ENCODE measurements at regions not wholly inside any gene's neighbourhood (a gene's known extent, or its start where the extent isn't known, plus 50 kb on each side); places are given as distances from the start of the nearest gene placed in this dataset.

- DNase-seq, result no peak
- no peaks in the 10 kb centered on the region for H3K36me3 Mint-ChIP-seq (ENCODE audit: low read depth)
- H3K9me3 Mint-ChIP-seq, result no peaks in the 10 kb centered on the region
- no peak overlapping the region for H3K27ac Mint-ChIP-seq
- no peak overlapping the region for H3K4me3 Mint-ChIP-seq
- H3K27me3 Mint-ChIP-seq, result peaks cover 3% of the 10 kb centered on the region
- H3K4me1 Mint-ChIP-seq, result no peaks in the 10 kb centered on the region
- POLR2A ChIA-PET, result no interaction called here
- CTCF ChIA-PET, result no interaction called here
Observed at GRCh38 chr22:27028093-27028492, 370.7 kb downstream of the MIAT start.

GRCh38 chr22:27029584-27030130 lies 372.3 kb downstream of the MIAT start:
- H3K36me3 Mint-ChIP-seq (ENCODE audit: low read depth), result no peaks in the 10 kb centered on the region
- H3K4me3 Mint-ChIP-seq, result no peak overlapping the region
- H3K4me1 Mint-ChIP-seq, result no peaks in the 10 kb centered on the region
- no peaks in the 10 kb centered on the region for H3K9me3 Mint-ChIP-seq
- ChIA-PET POLR2A (interaction anchor here (0.7 kb wide), 1 partner anchor 51 kb away, joined by 4 read pairs; no protein-coding TSS in a partner anchor), CTCF (no interaction called here)
- H3K27ac Mint-ChIP-seq, result no peak overlapping the region
- peaks cover 3% of the 10 kb centered on the region for H3K27me3 Mint-ChIP-seq
- DNase-seq, result no peak

GRCh38 chr22:27032091-27032761 lies 374.8 kb downstream of the MIAT start:
- DNase-seq, result no peak
- ChIA-PET CTCF (no interaction called here), POLR2A (no interaction called here)
- H3K4me1 Mint-ChIP-seq, result no peaks in the 10 kb centered on the region
- H3K27ac Mint-ChIP-seq, result no peak overlapping the region
- no peaks in the 10 kb centered on the region for H3K9me3 Mint-ChIP-seq
- H3K36me3 Mint-ChIP-seq (ENCODE audit: low read depth), result no peaks in the 10 kb centered on the region
- no peak overlapping the region for H3K4me3 Mint-ChIP-seq
- H3K27me3 Mint-ChIP-seq, result no peaks in the 10 kb centered on the region

- Mint-ChIP-seq H3K9me3 (no peaks in the 10 kb centered on the region), H3K27ac (no peak overlapping the region), H3K36me3 (ENCODE audit: low read depth) (no peaks in the 10 kb centered on the region), H3K4me1 (no peaks in the 10 kb centered on the region), H3K4me3 (no peak overlapping the region), H3K27me3 (no peaks in the 10 kb centered on the region)
- CTCF ChIA-PET, result no interaction called here
- DNase-seq, result no peak
- POLR2A ChIA-PET, result no interaction called here
Observed at GRCh38 chr22:27041745-27042310, 384.4 kb downstream of the MIAT start.

- CTCF ChIA-PET, result no interaction called here
Observed at GRCh38 chr22:27043262-27043661, 385.9 kb downstream of the MIAT start.

GRCh38 chr22:27045103-27045947 lies 387.9 kb downstream of the MIAT start:
- H3K27ac Mint-ChIP-seq, result no peak overlapping the region
- POLR2A ChIA-PET, result no interaction called here
- no peaks in the 10 kb centered on the region for H3K9me3 Mint-ChIP-seq
- DNase-seq, result no peak
- CTCF ChIA-PET, result no interaction called here
- no peaks in the 10 kb centered on the region for H3K36me3 Mint-ChIP-seq (ENCODE audit: low read depth)
- no peaks in the 10 kb centered on the region for H3K4me1 Mint-ChIP-seq
- H3K27me3 Mint-ChIP-seq, result no peaks in the 10 kb centered on the region
- no peak overlapping the region for H3K4me3 Mint-ChIP-seq

More at GRCh38 chr22:27043262-27043661, 385.9 kb downstream of the MIAT start:
- H3K27ac Mint-ChIP-seq, result no peak overlapping the region
- no peak for DNase-seq
- H3K27me3 Mint-ChIP-seq, result no peaks in the 10 kb centered on the region
- H3K9me3 Mint-ChIP-seq, result no peaks in the 10 kb centered on the region
- no peak overlapping the region for H3K4me3 Mint-ChIP-seq
- no peaks in the 10 kb centered on the region for H3K4me1 Mint-ChIP-seq
- H3K36me3 Mint-ChIP-seq (ENCODE audit: low read depth), result no peaks in the 10 kb centered on the region
- POLR2A ChIA-PET, result no interaction called here

GRCh38 chr22:27046086-27046485 lies 388.7 kb downstream of the MIAT start:
- H3K27me3 Mint-ChIP-seq, result no peaks in the 10 kb centered on the region
- H3K27ac Mint-ChIP-seq, result no peak overlapping the region
- H3K4me3 Mint-ChIP-seq, result no peak overlapping the region
- DNase-seq, result no peak
- ChIA-PET CTCF (no interaction called here), POLR2A (no interaction called here)
- H3K9me3 Mint-ChIP-seq, result no peaks in the 10 kb centered on the region
- H3K36me3 Mint-ChIP-seq (ENCODE audit: low read depth), result no peaks in the 10 kb centered on the region
- no peaks in the 10 kb centered on the region for H3K4me1 Mint-ChIP-seq

- DNase-seq, result no peak
- Mint-ChIP-seq H3K4me3 (no peak overlapping the region), H3K9me3 (no peaks in the 10 kb centered on the region), H3K27ac (no peak overlapping the region), H3K36me3 (ENCODE audit: low read depth) (no peaks in the 10 kb centered on the region), H3K4me1 (no peaks in the 10 kb centered on the region), H3K27me3 (no peaks in the 10 kb centered on the region)
- POLR2A ChIA-PET, result no interaction called here
- CTCF ChIA-PET, result no interaction called here
Observed at GRCh38 chr22:27046603-27047002, 389.2 kb downstream of the MIAT start.

- no peak for DNase-seq
- Mint-ChIP-seq H3K4me3 (no peak overlapping the region), H3K36me3 (ENCODE audit: low read depth) (no peaks in the 10 kb centered on the region), H3K9me3 (no peaks in the 10 kb centered on the region), H3K27me3 (no peaks in the 10 kb centered on the region), H3K4me1 (no peaks in the 10 kb centered on the region), H3K27ac (no peak overlapping the region)
- POLR2A ChIA-PET, result no interaction called here
- CTCF ChIA-PET, result no interaction called here
Observed at GRCh38 chr22:27050771-27051170, 393.4 kb downstream of the MIAT start.

GRCh38 chr22:27051407-27051806 lies 394.0 kb downstream of the MIAT start:
- Mint-ChIP-seq H3K4me1 (no peaks in the 10 kb centered on the region), H3K9me3 (no peaks in the 10 kb centered on the region), H3K27ac (no peak overlapping the region), H3K27me3 (no peaks in the 10 kb centered on the region), H3K4me3 (no peak overlapping the region), H3K36me3 (ENCODE audit: low read depth) (no peaks in the 10 kb centered on the region)
- DNase-seq, result no peak
- ChIA-PET CTCF (no interaction called here), POLR2A (no interaction called here)

GRCh38 chr22:27057717-27058116 lies 400.3 kb downstream of the MIAT start:
- Mint-ChIP-seq H3K27me3 (no peaks in the 10 kb centered on the region), H3K4me3 (no peak overlapping the region), H3K9me3 (no peaks in the 10 kb centered on the region), H3K4me1 (no peaks in the 10 kb centered on the region), H3K36me3 (ENCODE audit: low read depth) (no peaks in the 10 kb centered on the region), H3K27ac (no peak overlapping the region)
- DNase-seq, result no peak
- ChIA-PET POLR2A (no interaction called here), CTCF (no interaction called here)

- H3K4me1 Mint-ChIP-seq, result no peaks in the 10 kb centered on the region
- H3K4me3 Mint-ChIP-seq, result no peak overlapping the region
- no peak overlapping the region for H3K27ac Mint-ChIP-seq
- ChIA-PET POLR2A (no interaction called here), CTCF (no interaction called here)
- H3K27me3 Mint-ChIP-seq, result no peaks in the 10 kb centered on the region
- no peaks in the 10 kb centered on the region for H3K36me3 Mint-ChIP-seq (ENCODE audit: low read depth)
- no peaks in the 10 kb centered on the region for H3K9me3 Mint-ChIP-seq
- DNase-seq, result no peak
Observed at GRCh38 chr22:27060190-27060589, 402.8 kb downstream of the MIAT start.

GRCh38 chr22:27062910-27063309 lies 405.5 kb downstream of the MIAT start:
- no peak overlapping the region for H3K4me3 Mint-ChIP-seq
- no peaks in the 10 kb centered on the region for H3K27me3 Mint-ChIP-seq
- ChIA-PET CTCF (no interaction called here), POLR2A (no interaction called here)
- no peak overlapping the region for H3K27ac Mint-ChIP-seq
- H3K36me3 Mint-ChIP-seq (ENCODE audit: low read depth), result no peaks in the 10 kb centered on the region
- no peak for DNase-seq
- no peaks in the 10 kb centered on the region for H3K9me3 Mint-ChIP-seq
- H3K4me1 Mint-ChIP-seq, result no peaks in the 10 kb centered on the region

- H3K36me3 Mint-ChIP-seq (ENCODE audit: low read depth), result no peaks in the 10 kb centered on the region
- no peaks in the 10 kb centered on the region for H3K4me1 Mint-ChIP-seq
- no peaks in the 10 kb centered on the region for H3K9me3 Mint-ChIP-seq
- DNase-seq, result no peak
- POLR2A ChIA-PET, result no interaction called here
- H3K4me3 Mint-ChIP-seq, result no peak overlapping the region
- no peaks in the 10 kb centered on the region for H3K27me3 Mint-ChIP-seq
- CTCF ChIA-PET, result no interaction called here
- H3K27ac Mint-ChIP-seq, result no peak overlapping the region
Observed at GRCh38 chr22:27063406-27063805, 406.0 kb downstream of the MIAT start.

Measured in activated CD4-positive, alpha-beta memory T cell treated with anti-CD3 and anti-CD28 coated beads, Interleukin-2, amount 10 ng/mL, durations not matched to agents 7 days and 5 days (primary cell).